ENCODE measurements at regions not wholly inside any gene's neighbourhood (a gene's known extent, or its start where the extent isn't known, plus 50 kb on each side); places are given as distances from the start of the nearest gene placed in this dataset.

DNA sequence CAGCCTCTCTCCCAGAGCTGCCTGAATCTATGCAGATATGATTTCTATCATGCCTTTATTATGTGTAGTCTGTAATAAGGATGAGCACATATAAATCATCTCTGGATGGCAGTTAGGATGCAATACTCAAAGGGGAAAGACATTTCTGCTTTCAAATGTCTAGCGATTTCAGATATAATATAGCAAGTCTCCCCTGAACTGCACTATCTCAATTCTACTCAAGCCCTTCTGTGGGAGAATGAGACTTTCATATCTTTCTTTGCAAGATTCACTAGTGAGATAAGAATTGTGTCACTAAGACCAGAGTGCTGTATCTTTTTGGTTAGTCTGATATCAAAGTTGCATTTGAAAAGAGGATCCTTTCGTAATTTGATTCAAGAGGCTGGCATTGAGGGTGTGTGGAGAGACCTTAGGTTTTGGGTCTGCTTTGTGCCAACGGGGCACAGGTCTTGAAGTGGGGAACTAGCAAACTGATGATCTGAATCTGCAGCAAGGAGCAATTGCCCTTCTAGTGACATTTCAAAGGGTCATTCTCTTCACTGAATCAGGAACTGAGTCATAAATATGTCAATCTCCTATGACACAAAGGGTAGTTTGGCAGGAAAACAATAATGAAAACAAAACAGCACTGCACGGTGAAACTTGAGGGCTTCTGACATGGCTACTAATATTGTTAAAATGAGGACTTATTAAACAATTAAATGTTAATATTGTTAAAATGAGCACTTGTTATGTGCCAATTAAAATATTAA lies 305.5 kb upstream of the CLINT1 start:
- H3K36me3 ChIP-seq (ENCODE audit: insufficient read depth, low read length), result no peaks in the 10 kb centered on the region
- no peaks in the 10 kb centered on the region for H3F3A ChIP-seq (ENCODE audit: insufficient read depth, low read length)
- no peak overlapping the region for H3K4me2 ChIP-seq (ENCODE audit: low read length)
- H3K9ac ChIP-seq (ENCODE audit: low read length), result no peak overlapping the region
- no peak overlapping the region for H3K4me3 ChIP-seq (ENCODE audit: low read depth, low read length, poor library complexity, severe bottlenecking)
- H3K4me1 ChIP-seq (ENCODE audit: insufficient read depth, low read length, severe bottlenecking), result no peaks in the 10 kb centered on the region
- 0 out of 2 replicates have a peak, but pooled peaks cover 3% of the 10 kb centered on the region for H3K27me3 ChIP-seq (ENCODE audit: insufficient read depth, low read length)
- no peaks in the 10 kb centered on the region for H3K9me3 ChIP-seq (ENCODE audit: low read length)
- no peak overlapping the region for H2AFZ ChIP-seq (ENCODE audit: low read length)
- no peak overlapping the region for H3K27ac ChIP-seq (ENCODE audit: low read depth, low read length, poor library complexity, severe bottlenecking)
- TF ChIP-seq, protein P1, sequence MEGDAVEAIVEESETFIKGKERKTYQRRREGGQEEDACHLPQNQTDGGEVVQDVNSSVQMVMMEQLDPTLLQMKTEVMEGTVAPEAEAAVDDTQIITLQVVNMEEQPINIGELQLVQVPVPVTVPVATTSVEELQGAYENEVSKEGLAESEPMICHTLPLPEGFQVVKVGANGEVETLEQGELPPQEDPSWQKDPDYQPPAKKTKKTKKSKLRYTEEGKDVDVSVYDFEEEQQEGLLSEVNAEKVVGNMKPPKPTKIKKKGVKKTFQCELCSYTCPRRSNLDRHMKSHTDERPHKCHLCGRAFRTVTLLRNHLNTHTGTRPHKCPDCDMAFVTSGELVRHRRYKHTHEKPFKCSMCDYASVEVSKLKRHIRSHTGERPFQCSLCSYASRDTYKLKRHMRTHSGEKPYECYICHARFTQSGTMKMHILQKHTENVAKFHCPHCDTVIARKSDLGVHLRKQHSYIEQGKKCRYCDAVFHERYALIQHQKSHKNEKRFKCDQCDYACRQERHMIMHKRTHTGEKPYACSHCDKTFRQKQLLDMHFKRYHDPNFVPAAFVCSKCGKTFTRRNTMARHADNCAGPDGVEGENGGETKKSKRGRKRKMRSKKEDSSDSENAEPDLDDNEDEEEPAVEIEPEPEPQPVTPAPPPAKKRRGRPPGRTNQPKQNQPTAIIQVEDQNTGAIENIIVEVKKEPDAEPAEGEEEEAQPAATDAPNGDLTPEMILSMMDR (IDR thresholded peaks at IDR 0.05; ENCODE audit: low read length), result no peak
- no peak for TF ChIP-seq EZH2 (IDR thresholded peaks at IDR 0.05; ENCODE audit: borderline replicate concordance, low read length)
- H4K20me1 ChIP-seq (ENCODE audit: insufficient read depth, low read length), result no peaks in the 10 kb centered on the region
- no peaks in the 10 kb centered on the region for H3K9me2 ChIP-seq (ENCODE audit: low read depth, low read length)
- no peaks in the 10 kb centered on the region for H3K79me2 ChIP-seq (ENCODE audit: insufficient read depth, low read length)

DNA sequence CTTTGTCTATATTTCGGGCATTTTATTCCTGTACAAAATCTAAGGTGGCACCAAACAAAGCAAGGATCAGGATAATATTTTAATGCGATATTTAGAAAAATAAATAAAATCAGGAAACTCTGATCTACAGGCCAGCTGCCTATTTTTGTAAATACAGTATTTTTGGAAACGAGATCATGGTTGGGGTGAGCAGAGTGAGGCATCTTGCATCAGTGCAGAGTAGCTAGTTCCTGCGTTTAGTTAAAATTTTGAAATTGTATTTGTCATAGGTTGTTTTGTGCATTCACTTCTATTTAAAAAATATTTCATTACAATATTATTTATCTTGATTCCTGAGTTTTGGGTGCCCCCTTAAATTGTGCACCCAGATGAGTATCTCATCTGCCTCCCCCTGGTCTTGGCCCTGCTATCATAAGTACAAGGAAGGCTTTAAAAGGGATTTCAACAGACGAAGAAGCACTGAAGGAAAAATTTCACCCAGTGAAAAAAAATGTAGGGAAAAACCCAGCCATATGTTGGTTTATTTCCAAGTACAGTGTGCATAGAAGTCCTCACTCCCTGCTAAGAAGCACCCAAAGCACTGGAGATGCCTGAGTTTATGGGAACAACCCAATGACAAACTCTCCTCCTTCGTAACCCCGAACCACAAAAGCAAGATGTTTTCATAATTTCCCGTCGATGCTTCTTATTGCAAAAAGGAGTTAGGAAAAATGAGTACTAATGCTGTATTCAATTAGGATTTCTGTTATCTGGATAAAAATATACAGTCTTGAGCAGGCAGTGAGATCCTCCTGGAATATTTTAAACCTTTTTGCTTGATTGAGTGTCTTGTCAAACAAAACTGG lies 304.7 kb upstream of the CLINT1 start:
- H3K9ac ChIP-seq (ENCODE audit: low read length), result no peak overlapping the region
- H3F3A ChIP-seq (ENCODE audit: insufficient read depth, low read length), result no peaks in the 10 kb centered on the region
- no peaks in the 10 kb centered on the region for H3K9me2 ChIP-seq (ENCODE audit: low read depth, low read length)
- H3K27me3 ChIP-seq (ENCODE audit: insufficient read depth, low read length), result 0 out of 2 replicates have a peak, but pooled peaks cover 3% of the 10 kb centered on the region
- H4K20me1 ChIP-seq (ENCODE audit: insufficient read depth, low read length), result no peaks in the 10 kb centered on the region
- H3K27ac ChIP-seq (ENCODE audit: low read depth, low read length, poor library complexity, severe bottlenecking), result no peak overlapping the region
- no peak overlapping the region for H3K4me3 ChIP-seq (ENCODE audit: low read depth, low read length, poor library complexity, severe bottlenecking)
- H3K36me3 ChIP-seq (ENCODE audit: insufficient read depth, low read length), result no peaks in the 10 kb centered on the region
- H2AFZ ChIP-seq (ENCODE audit: low read length), result no peak overlapping the region
- no peak for TF ChIP-seq EZH2 (IDR thresholded peaks at IDR 0.05; ENCODE audit: borderline replicate concordance, low read length)
- TF ChIP-seq, protein P1 (IDR thresholded peaks at IDR 0.05; ENCODE audit: low read length), result no peak
- no peaks in the 10 kb centered on the region for H3K4me1 ChIP-seq (ENCODE audit: insufficient read depth, low read length, severe bottlenecking)
- H3K4me2 ChIP-seq (ENCODE audit: low read length), result no peak overlapping the region
- no peaks in the 10 kb centered on the region for H3K9me3 ChIP-seq (ENCODE audit: low read length)
- no peaks in the 10 kb centered on the region for H3K79me2 ChIP-seq (ENCODE audit: insufficient read depth, low read length)

DNA sequence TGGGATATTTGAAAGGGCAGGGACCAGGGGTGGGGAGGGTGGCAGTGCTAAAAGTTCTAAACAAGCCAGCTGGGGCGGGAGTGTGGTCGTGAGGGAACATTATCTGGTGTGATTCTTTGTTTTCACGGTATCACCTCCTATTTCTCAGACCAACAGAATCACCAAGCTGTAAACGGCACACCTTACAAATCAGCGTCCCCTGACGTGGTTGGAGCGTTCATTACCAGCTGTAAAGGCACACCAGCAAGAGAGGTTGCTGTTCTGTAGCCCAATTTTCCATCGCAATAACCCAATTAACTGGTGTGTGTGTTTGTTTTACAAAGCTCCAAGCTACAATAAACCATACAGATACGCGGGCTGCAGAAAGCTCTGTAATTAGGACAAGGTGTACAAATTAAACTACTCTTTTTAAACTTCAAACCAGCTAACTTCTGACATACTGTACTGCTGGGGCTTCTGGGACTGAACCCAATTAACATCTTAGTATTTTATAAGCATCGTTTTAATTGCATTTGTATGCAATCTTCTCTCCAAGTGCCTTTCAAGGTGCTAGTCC lies 303.6 kb upstream of the CLINT1 start:
- H3F3A ChIP-seq (ENCODE audit: insufficient read depth, low read length), result no peaks in the 10 kb centered on the region
- 0 out of 2 replicates have a peak, but pooled peaks cover 3% of the 10 kb centered on the region for H3K27me3 ChIP-seq (ENCODE audit: insufficient read depth, low read length)
- H3K9ac ChIP-seq (ENCODE audit: low read length), result no peak overlapping the region
- H4K20me1 ChIP-seq (ENCODE audit: insufficient read depth, low read length), result no peaks in the 10 kb centered on the region
- H3K9me2 ChIP-seq (ENCODE audit: low read depth, low read length), result no peaks in the 10 kb centered on the region
- no peak overlapping the region for H3K27ac ChIP-seq (ENCODE audit: low read depth, low read length, poor library complexity, severe bottlenecking)
- no peak overlapping the region for H3K4me3 ChIP-seq (ENCODE audit: low read depth, low read length, poor library complexity, severe bottlenecking)
- no peak overlapping the region for H3K4me2 ChIP-seq (ENCODE audit: low read length)
- H3K79me2 ChIP-seq (ENCODE audit: insufficient read depth, low read length), result no peaks in the 10 kb centered on the region
- no peaks in the 10 kb centered on the region for H3K9me3 ChIP-seq (ENCODE audit: low read length)
- H2AFZ ChIP-seq (ENCODE audit: low read length), result no peak overlapping the region
- TF ChIP-seq, protein P1 (IDR thresholded peaks at IDR 0.05; ENCODE audit: low read length), result no peak
- TF ChIP-seq EZH2 (IDR thresholded peaks at IDR 0.05; ENCODE audit: borderline replicate concordance, low read length), result no peak
- no peaks in the 10 kb centered on the region for H3K4me1 ChIP-seq (ENCODE audit: insufficient read depth, low read length, severe bottlenecking)
- no peaks in the 10 kb centered on the region for H3K36me3 ChIP-seq (ENCODE audit: insufficient read depth, low read length)
